ENCODE measurements at regions not wholly inside any gene's neighbourhood (a gene's known extent, or its start where the extent isn't known, plus 50 kb on each side); places are given as distances from the start of the nearest gene placed in this dataset.

- H3K27ac Mint-ChIP-seq: no peak overlapping the region
- no peaks in the 10 kb centered on the region for H3K9me3 Mint-ChIP-seq (ENCODE audit: low read depth)
- H3K27me3 Mint-ChIP-seq: no peaks in the 10 kb centered on the region
- DNase-seq (ENCODE audit: low spot score, unreplicated experiment): no peak
- no peaks in the 10 kb centered on the region for H3K36me3 Mint-ChIP-seq (ENCODE audit: insufficient read depth)
- no peak for TF ChIP-seq CTCF (IDR thresholded peaks at IDR 0.05; ENCODE audit: unreplicated experiment)
- no peak overlapping the region for H3K4me3 Mint-ChIP-seq (ENCODE audit: low read depth)
- no peaks in the 10 kb centered on the region for H3K4me1 Mint-ChIP-seq (ENCODE audit: low read depth)
Measured at GRCh38 chr12:78531831-78532458, 332.6 kb upstream of the SYT1 start.

GRCh38 chr12:78534311-78534710, 330.3 kb upstream of the SYT1 start:
- DNase-seq (ENCODE audit: low spot score, unreplicated experiment): no peak
- no peaks in the 10 kb centered on the region for H3K4me1 Mint-ChIP-seq (ENCODE audit: low read depth)
- TF ChIP-seq CTCF (IDR thresholded peaks at IDR 0.05; ENCODE audit: unreplicated experiment): no peak
- H3K4me3 Mint-ChIP-seq (ENCODE audit: low read depth): no peak overlapping the region
- no peak overlapping the region for H3K27ac Mint-ChIP-seq
- H3K27me3 Mint-ChIP-seq: no peaks in the 10 kb centered on the region
- H3K36me3 Mint-ChIP-seq (ENCODE audit: insufficient read depth): no peaks in the 10 kb centered on the region
- H3K9me3 Mint-ChIP-seq (ENCODE audit: low read depth): no peaks in the 10 kb centered on the region

DNA sequence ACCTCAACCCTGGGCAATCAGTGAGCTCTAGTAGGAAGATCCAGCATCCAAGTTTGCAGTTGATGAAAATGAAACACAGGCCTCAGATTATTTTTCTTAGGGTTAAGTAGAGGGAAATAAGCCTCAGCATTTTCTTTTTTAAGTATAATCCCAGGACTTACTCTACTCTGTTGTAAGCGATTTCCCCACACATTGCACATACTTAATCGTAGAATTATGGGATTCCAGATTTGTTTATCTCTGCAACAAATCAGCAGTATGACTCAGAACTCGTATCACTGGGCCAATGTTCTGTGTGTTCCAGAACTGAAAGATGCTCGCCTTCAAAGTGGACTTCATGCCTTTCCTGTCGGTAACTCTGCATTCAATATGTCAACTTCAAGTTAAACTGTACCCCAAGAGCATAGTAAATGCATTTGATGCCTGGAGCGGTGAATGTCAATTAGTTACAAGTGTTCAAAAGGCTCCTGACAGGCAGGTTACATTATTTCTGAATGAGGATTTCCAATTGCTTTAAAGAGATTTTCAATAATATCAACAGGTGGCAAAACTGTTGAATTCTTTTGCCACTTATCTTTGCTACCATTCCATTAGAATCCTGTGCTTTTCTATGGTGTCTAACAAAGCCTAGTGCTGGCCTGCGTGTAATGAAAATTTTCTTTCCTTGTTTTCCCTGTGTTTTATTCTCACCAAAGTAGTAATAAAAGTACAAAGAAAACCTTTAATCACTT, 323.8 kb upstream of the SYT1 start:
- H3K36me3 Mint-ChIP-seq (ENCODE audit: insufficient read depth): no peaks in the 10 kb centered on the region
- H3K4me1 Mint-ChIP-seq (ENCODE audit: low read depth): no peaks in the 10 kb centered on the region
- no peaks in the 10 kb centered on the region for H3K9me3 Mint-ChIP-seq (ENCODE audit: low read depth)
- H3K4me3 Mint-ChIP-seq (ENCODE audit: low read depth): no peak overlapping the region
- TF ChIP-seq CTCF (IDR thresholded peaks at IDR 0.05; ENCODE audit: unreplicated experiment): no peak
- no peak overlapping the region for H3K27ac Mint-ChIP-seq
- no peaks in the 10 kb centered on the region for H3K27me3 Mint-ChIP-seq
- DNase-seq (ENCODE audit: low spot score, unreplicated experiment): no peak

- no peaks in the 10 kb centered on the region for H3K9me3 Mint-ChIP-seq (ENCODE audit: low read depth)
- peaks cover 1% of the 10 kb centered on the region for H3K4me1 Mint-ChIP-seq (ENCODE audit: low read depth)
- no peak for DNase-seq (ENCODE audit: low spot score, unreplicated experiment)
- no peak overlapping the region for H3K4me3 Mint-ChIP-seq (ENCODE audit: low read depth)
- no peaks in the 10 kb centered on the region for H3K36me3 Mint-ChIP-seq (ENCODE audit: insufficient read depth)
- no peak for TF ChIP-seq CTCF (IDR thresholded peaks at IDR 0.05; ENCODE audit: unreplicated experiment)
- H3K27ac Mint-ChIP-seq: no peak overlapping the region
- H3K27me3 Mint-ChIP-seq: no peaks in the 10 kb centered on the region
Measured at GRCh38 chr12:78550831-78551230, 313.7 kb upstream of the SYT1 start.

DNA sequence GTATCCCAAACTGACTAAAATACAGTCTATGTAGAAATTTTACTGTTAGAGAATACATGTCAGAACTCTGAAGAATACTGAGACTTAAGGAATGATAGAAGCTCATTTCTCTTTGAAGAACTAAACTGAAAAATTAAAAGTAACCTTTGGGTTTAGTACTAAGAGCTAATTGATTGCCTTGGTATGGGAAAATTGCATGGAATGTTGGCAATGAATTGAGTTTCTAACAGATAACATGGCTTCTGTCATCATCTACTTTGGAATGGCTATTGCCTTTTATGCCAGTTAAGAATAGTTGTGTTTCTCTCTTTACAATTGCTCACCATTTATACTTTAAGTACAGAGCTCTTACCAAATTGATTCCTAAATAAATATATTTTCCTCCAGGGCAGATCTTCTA, 308.8 kb upstream of the SYT1 start:
- Mint-ChIP-seq H3K9me3 (ENCODE audit: low read depth) (no peaks in the 10 kb centered on the region), H3K4me1 (ENCODE audit: low read depth) (peaks cover 4% of the 10 kb centered on the region), H3K27me3 (no peaks in the 10 kb centered on the region), H3K36me3 (ENCODE audit: insufficient read depth) (no peaks in the 10 kb centered on the region), H3K4me3 (ENCODE audit: low read depth) (no peak overlapping the region), H3K27ac (no peak overlapping the region)
- no peak for DNase-seq (ENCODE audit: low spot score, unreplicated experiment)
- no peak for TF ChIP-seq CTCF (IDR thresholded peaks at IDR 0.05; ENCODE audit: unreplicated experiment)
